OCI-LY1 (cell line): ENCODE measurements at regions not wholly inside any gene's neighbourhood (a gene's known extent, or its start where the extent isn't known, plus 50 kb on each side); places are given as distances from the start of the nearest gene placed in this dataset.

Experiments
- H2AFZ ChIP-seq: fragments of 200-600 bp; sonication (generic), shearing (Covaris generic); 2 replicates; pipeline ENCODE4 v1.6.0; 2014; ENCODE audit warnings: antibody characterized with exemption, mild to moderate bottlenecking, low read length
- H3F3A ChIP-seq: fragments of 200-600 bp; sonication (generic), shearing (Covaris generic); 2 replicates; pipeline ENCODE4 v1.6.0; 2014; ENCODE audit warnings: mild to moderate bottlenecking, antibody characterized with exemption, low read length, moderate library complexity; ENCODE audit not compliant: insufficient read depth
- H3K27ac ChIP-seq: fragments of 200-600 bp; sonication (generic); 2 replicates; pipeline ENCODE4 v1.5.1; 2014; ENCODE audit warnings: low read length, mixed run types, mild to moderate bottlenecking, low read depth; ENCODE audit not compliant: poor library complexity, severe bottlenecking
- H3K27me3 ChIP-seq: fragments of 200-600 bp; sonication (generic); 2 replicates; pipeline ENCODE4 v1.6.0; 2014; ENCODE audit warnings: antibody characterized with exemption, mild to moderate bottlenecking, low read length, moderate library complexity; ENCODE audit not compliant: insufficient read depth
- H3K36me3 ChIP-seq: fragments of 200-600 bp; sonication (generic); 2 replicates; pipeline ENCODE4 v1.6.1; 2014; ENCODE audit warnings: mild to moderate bottlenecking, antibody characterized with exemption, low read length, moderate library complexity, mixed read lengths; ENCODE audit not compliant: insufficient read depth
- H3K4me1 ChIP-seq: fragments of 200-600 bp; sonication (generic); 2 replicates; pipeline ENCODE4 v1.5.1; 2014; ENCODE audit warnings: mild to moderate bottlenecking, low read length, moderate library complexity; ENCODE audit not compliant: insufficient read depth, severe bottlenecking
- H3K4me2 ChIP-seq: fragments of 200-600 bp; sonication (generic), shearing (Covaris generic); 2 replicates; pipeline ENCODE4 v1.6.1; 2014; ENCODE audit warnings: low read length
- H3K4me3 ChIP-seq: fragments of 200-600 bp; sonication (generic); 2 replicates; pipeline ENCODE4 v1.5.1; 2014; ENCODE audit warnings: low read length, low read depth, mild to moderate bottlenecking, mixed read lengths; ENCODE audit not compliant: poor library complexity, severe bottlenecking
- H3K79me2 ChIP-seq: fragments of 200-600 bp; shearing (Covaris generic); 2 replicates; pipeline ENCODE4 v1.6.1; 2016; ENCODE audit warnings: mixed run types, low read length, mixed read lengths; ENCODE audit not compliant: insufficient read depth
- H3K9ac ChIP-seq: fragments of 200-600 bp; sonication (generic), shearing (Covaris generic); 2 replicates; pipeline ENCODE4 v1.6.1; 2014; ENCODE audit warnings: mild to moderate bottlenecking, low read length, mixed read lengths
- H3K9me2 ChIP-seq: fragments of 200-600 bp; sonication (generic), shearing (Covaris generic); 2 replicates; pipeline ENCODE4 v1.6.1; 2014; ENCODE audit warnings: low read depth, mild to moderate bottlenecking, low read length, mixed read lengths
- H3K9me3 ChIP-seq: fragments of 200-600 bp; shearing (Covaris generic); 2 replicates; pipeline ENCODE4 v1.6.1; 2014; ENCODE audit warnings: low read length, mixed read lengths
- H4K20me1 ChIP-seq: fragments of 200-600 bp; sonication (generic), shearing (Covaris generic); 2 replicates; pipeline ENCODE4 v1.6.0; 2016; ENCODE audit warnings: mild to moderate bottlenecking, low read length; ENCODE audit not compliant: insufficient read depth
- CTCF ChIP-seq: fragments of 200-600 bp; sonication (generic), shearing (Covaris generic); IDR thresholded peaks from 2 replicates; pipeline ENCODE4 v1.5.1; 2017; ENCODE audit warnings: mild to moderate bottlenecking, antibody characterized with exemption, low read length, moderate library complexity, mixed read lengths
- EZH2 ChIP-seq: fragments of 200-600 bp; sonication (generic), shearing (Covaris generic); IDR thresholded peaks from 2 replicates; pipeline ENCODE4 v1.8.0; 2017; ENCODE audit warnings: borderline replicate concordance, mixed run types, mild to moderate bottlenecking, antibody characterized with exemption, low read length, moderate library complexity, mixed read lengths

GRCh38 chrX:30943984-30944383, 54.9 kb upstream of the TAB3 start:
- Histone ChIP-seq H3K4me3 (no peak overlapping the region), H3K9me3 (no peaks in the 10 kb centered on the region), H3K27me3 (no peaks in the 10 kb centered on the region), H4K20me1 (no peaks in the 10 kb centered on the region), H3K36me3 (no peaks in the 10 kb centered on the region), H3F3A (no peaks in the 10 kb centered on the region), H3K79me2 (no peaks in the 10 kb centered on the region), H3K4me2 (no peak overlapping the region), H3K9ac (no peak overlapping the region), H2AFZ (no peak overlapping the region), H3K27ac (no peak overlapping the region), H3K9me2 (no peaks in the 10 kb centered on the region), H3K4me1 (no peaks in the 10 kb centered on the region)
- TF ChIP-seq EZH2 (no peak), CTCF (no peak)

GRCh38 chrX:30941898-30942297, 52.8 kb upstream of the TAB3 start:
- Histone ChIP-seq H3K4me2 (no peak overlapping the region), H3K27me3 (no peaks in the 10 kb centered on the region)

GRCh38 chrX:30939928-30940327, 50.9 kb upstream of the TAB3 start:
- H3K36me3 ChIP-seq, result no peaks in the 10 kb centered on the region
- no peak overlapping the region for H3K4me2 ChIP-seq
- no peak overlapping the region for H3K27ac ChIP-seq
- H3K79me2 ChIP-seq, result no peaks in the 10 kb centered on the region
- H3K27me3 ChIP-seq, result no peaks in the 10 kb centered on the region
- no peak overlapping the region for H3K9ac ChIP-seq
- no peaks in the 10 kb centered on the region for H3K9me3 ChIP-seq
- no peaks in the 10 kb centered on the region for H3K4me1 ChIP-seq
- H3K9me2 ChIP-seq, result no peaks in the 10 kb centered on the region
- no peaks in the 10 kb centered on the region for H3F3A ChIP-seq
- H2AFZ ChIP-seq, result no peak overlapping the region
- no peaks in the 10 kb centered on the region for H4K20me1 ChIP-seq
- H3K4me3 ChIP-seq, result no peak overlapping the region
- TF ChIP-seq EZH2, result no peak
- no peak for TF ChIP-seq CTCF

More at GRCh38 chrX:30941898-30942297, 52.8 kb upstream of the TAB3 start:
- H3K79me2 ChIP-seq, result no peaks in the 10 kb centered on the region
- no peak for TF ChIP-seq CTCF
- TF ChIP-seq EZH2, result no peak
- H3K9me3 ChIP-seq, result no peaks in the 10 kb centered on the region
- H3K9ac ChIP-seq, result no peak overlapping the region
- no peak overlapping the region for H3K4me3 ChIP-seq
- H2AFZ ChIP-seq, result no peak overlapping the region
- H3K4me1 ChIP-seq, result no peaks in the 10 kb centered on the region
- H3K36me3 ChIP-seq, result no peaks in the 10 kb centered on the region
- no peaks in the 10 kb centered on the region for H3K9me2 ChIP-seq
- no peak overlapping the region for H3K27ac ChIP-seq
- H4K20me1 ChIP-seq, result no peaks in the 10 kb centered on the region
- no peaks in the 10 kb centered on the region for H3F3A ChIP-seq
